SIG-M5 (cell line): ENCODE measurements at regions not wholly inside any gene's neighbourhood (a gene's known extent, or its start where the extent isn't known, plus 50 kb on each side); places are given as distances from the start of the nearest gene placed in this dataset.
"Not testable (repeated sequence)": the region's sequence is repeated elsewhere in the genome, so short reads cannot be mapped to it uniquely, and the experiment has no call there.

Experiments used
- DNase-seq: peaks from one replicate; lab custom pipeline; 2025; lab: John Stamatoyannopoulos, UW

GRCh38 chr7:149714081-149714909, 59.1 kb downstream of the ZNF467 start:
- no peak for DNase-seq

- DNase-seq: no peak
Observed at GRCh38 chr7:149713731-149714068, 59.7 kb downstream of the ZNF467 start.

GRCh38 chr7:149713061-149713730, 60.2 kb downstream of the ZNF467 start:
- no peak for DNase-seq

GRCh38 chr7:149708026-149708425, 65.4 kb downstream of the ZNF467 start:
- no peak for DNase-seq

GRCh38 chr7:149707448-149707886, 65.9 kb downstream of the ZNF467 start:
- DNase-seq: no peak

- DNase-seq: no peak
Observed at GRCh38 chr7:149706398-149706797, 67.0 kb downstream of the ZNF467 start.

- DNase-seq: no peak
Observed at GRCh38 chr7:149704507-149704906, 68.9 kb downstream of the ZNF467 start.

GRCh38 chr7:149703044-149703650, 70.2 kb downstream of the ZNF467 start:
- no peak for DNase-seq

GRCh38 chr7:149701495-149702240, 71.7 kb downstream of the ZNF467 start:
- no peak for DNase-seq

GRCh38 chr7:149697767-149698166, 75.6 kb downstream of the ZNF467 start:
- DNase-seq: not testable (repeated sequence)

GRCh38 chr7:149696280-149696679, 77.1 kb downstream of the ZNF467 start:
- DNase-seq: no peak

GRCh38 chr7:149692557-149692982, 80.8 kb downstream of the ZNF467 start:
- no peak for DNase-seq

GRCh38 chr7:149692056-149692455, 81.3 kb downstream of the ZNF467 start:
- no peak for DNase-seq

- DNase-seq: no peak
Observed at GRCh38 chr7:149690688-149691446, 82.5 kb downstream of the ZNF467 start.

- DNase-seq: no peak
Observed at GRCh38 chr7:149689291-149689721, 84.1 kb downstream of the ZNF467 start.

- no peak for DNase-seq
Observed at GRCh38 chr7:149688836-149689235, 84.6 kb downstream of the ZNF467 start.

GRCh38 chr7:149687820-149688219, 85.6 kb downstream of the ZNF467 start:
- not testable (repeated sequence) for DNase-seq

- no peak for DNase-seq
Observed at GRCh38 chr7:149686449-149686848, 86.9 kb downstream of the ZNF467 start.

- DNase-seq: no peak
Observed at GRCh38 chr7:149686011-149686410, 87.4 kb downstream of the ZNF467 start.

GRCh38 chr7:149685455-149685854, 87.9 kb downstream of the ZNF467 start:
- DNase-seq: no peak

- no peak for DNase-seq
Observed at GRCh38 chr7:149683898-149684297, 89.5 kb downstream of the ZNF467 start.
